ENCODE measurements at regions not wholly inside any gene's neighbourhood (a gene's known extent, or its start where the extent isn't known, plus 50 kb on each side); places are given as distances from the start of the nearest gene placed in this dataset.

- WGBS, 2 donors = 13 to 15% methylated on average over 3 of the region's 3 CpGs
- ATAC-seq (ENCODE audit: low FRiP score in 2 of 2) = no peak
- no peak for DNase-seq
- Histone ChIP-seq H3K4me1 (no peaks in the 10 kb centered on the region), H3K36me3 (no peaks in the 10 kb centered on the region), H3K4me3 (no peak overlapping the region), H3K27ac (no peak overlapping the region), H3K27me3 (no peaks in the 10 kb centered on the region), H3K9me3 (no peaks in the 10 kb centered on the region)
- no peak for TF ChIP-seq EP300 (IDR thresholded peaks at IDR 0.05)
Observed at GRCh38 chr4:18518098-18518497, 496.5 kb upstream of the LCORL start.

GRCh38 chr4:18513861-18514260 is 492.3 kb upstream of the LCORL start:
- Histone ChIP-seq H3K27me3 (no peaks in the 10 kb centered on the region), H3K9me3 (no peaks in the 10 kb centered on the region), H3K4me3 (no peak overlapping the region), H3K4me1 (no peaks in the 10 kb centered on the region), H3K36me3 (no peaks in the 10 kb centered on the region), H3K27ac (no peak overlapping the region)
- ATAC-seq (ENCODE audit: low FRiP score in 2 of 2) (no peak), DNase-seq (no peak)
- TF ChIP-seq POLR2A (IDR thresholded peaks at IDR 0.05) (no peak), EP300 (IDR thresholded peaks at IDR 0.05) (no peak), CTCF (IDR thresholded peaks at IDR 0.05) (no peak), POLR2AphosphoS5 (IDR thresholded peaks at IDR 0.05) (no peak)

GRCh38 chr4:18512718-18513117 is 491.2 kb upstream of the LCORL start:
- Histone ChIP-seq H3K27me3 (no peaks in the 10 kb centered on the region), H3K4me1 (no peaks in the 10 kb centered on the region), H3K9me3 (no peaks in the 10 kb centered on the region), H3K4me3 (no peak overlapping the region), H3K27ac (no peak overlapping the region), H3K36me3 (no peaks in the 10 kb centered on the region)
- DNase-seq (no peak), ATAC-seq (ENCODE audit: low FRiP score in 2 of 2) (no peak)
- no peak for TF ChIP-seq POLR2A (IDR thresholded peaks at IDR 0.05)

GRCh38 chr4:18511727-18512126 is 490.2 kb upstream of the LCORL start:
- H3K36me3 ChIP-seq = no peaks in the 10 kb centered on the region
- no peak overlapping the region for H3K27ac ChIP-seq
- H3K27me3 ChIP-seq = no peaks in the 10 kb centered on the region
- DNase-seq (no peak), ATAC-seq (ENCODE audit: low FRiP score in 2 of 2) (no peak)
- no peaks in the 10 kb centered on the region for H3K4me1 ChIP-seq
- H3K9me3 ChIP-seq = no peaks in the 10 kb centered on the region
- TF ChIP-seq POLR2AphosphoS5 (IDR thresholded peaks at IDR 0.05) = no peak
- TF ChIP-seq CTCF (IDR thresholded peaks at IDR 0.05) = no peak
- TF ChIP-seq EP300 (IDR thresholded peaks at IDR 0.05) = no peak
- TF ChIP-seq POLR2A (IDR thresholded peaks at IDR 0.05) = no peak
- H3K4me3 ChIP-seq = no peak overlapping the region

GRCh38 chr4:18508786-18509185 is 487.2 kb upstream of the LCORL start:
- DNase-seq = no peak
- 42 to 49% methylated on average over 2 of the region's 2 CpGs for WGBS, 2 donors
- Histone ChIP-seq H3K27ac (no peak overlapping the region), H3K4me1 (no peaks in the 10 kb centered on the region), H3K36me3 (no peaks in the 10 kb centered on the region), H3K4me3 (no peak overlapping the region), H3K27me3 (no peaks in the 10 kb centered on the region), H3K9me3 (no peaks in the 10 kb centered on the region)
- no peak for ATAC-seq (ENCODE audit: low FRiP score in 2 of 2)
- TF ChIP-seq EP300 (IDR thresholded peaks at IDR 0.05) = no peak

- H3K27ac ChIP-seq = no peak overlapping the region
- ATAC-seq (ENCODE audit: low FRiP score in 2 of 2) (no peak), DNase-seq (no peak)
- H3K4me3 ChIP-seq = no peak overlapping the region
- no peak for TF ChIP-seq CTCF (IDR thresholded peaks at IDR 0.05)
- no peak for TF ChIP-seq POLR2A (IDR thresholded peaks at IDR 0.05)
- no peak for TF ChIP-seq POLR2AphosphoS5 (IDR thresholded peaks at IDR 0.05)
- TF ChIP-seq EP300 (IDR thresholded peaks at IDR 0.05) = no peak
- H3K4me1 ChIP-seq = no peaks in the 10 kb centered on the region
- H3K36me3 ChIP-seq = no peaks in the 10 kb centered on the region
- H3K9me3 ChIP-seq = peaks cover 0 to 5% (median 4%) of the 10 kb centered on the region in 4 donors
- H3K27me3 ChIP-seq = no peaks in the 10 kb centered on the region
Observed at GRCh38 chr4:18480928-18481327, 459.4 kb upstream of the LCORL start.

- Histone ChIP-seq H3K4me1 (no peaks in the 10 kb centered on the region), H3K36me3 (no peaks in the 10 kb centered on the region), H3K27ac (no peak overlapping the region), H3K4me3 (no peak overlapping the region), H3K27me3 (no peaks in the 10 kb centered on the region), H3K9me3 (peaks cover 0 to 5% (median 4%) of the 10 kb centered on the region in 4 donors)
- DNase-seq = no peak
- TF ChIP-seq EP300 (IDR thresholded peaks at IDR 0.05) = no peak
- no peak for TF ChIP-seq POLR2AphosphoS5 (IDR thresholded peaks at IDR 0.05)
- TF ChIP-seq POLR2A (IDR thresholded peaks at IDR 0.05) = no peak
- TF ChIP-seq CTCF (IDR thresholded peaks at IDR 0.05) = no peak
- ATAC-seq (ENCODE audit: low FRiP score in 2 of 2) = no peak
Observed at GRCh38 chr4:18480342-18480741, 458.8 kb upstream of the LCORL start.
